HG03521 (cell line): ENCODE measurements at regions not wholly inside any gene's neighbourhood (a gene's known extent, or its start where the extent isn't known, plus 50 kb on each side); places are given as distances from the start of the nearest gene placed in this dataset.

Source experiments
- ATAC-seq: cut with Tn5 transposase; IDR thresholded peaks from one replicate; pipeline ENCODE4 v1.9.1; 2021; ENCODE audit warnings: mild to moderate bottlenecking, moderate library complexity; ENCODE audit not compliant: unreplicated experiment

DNA sequence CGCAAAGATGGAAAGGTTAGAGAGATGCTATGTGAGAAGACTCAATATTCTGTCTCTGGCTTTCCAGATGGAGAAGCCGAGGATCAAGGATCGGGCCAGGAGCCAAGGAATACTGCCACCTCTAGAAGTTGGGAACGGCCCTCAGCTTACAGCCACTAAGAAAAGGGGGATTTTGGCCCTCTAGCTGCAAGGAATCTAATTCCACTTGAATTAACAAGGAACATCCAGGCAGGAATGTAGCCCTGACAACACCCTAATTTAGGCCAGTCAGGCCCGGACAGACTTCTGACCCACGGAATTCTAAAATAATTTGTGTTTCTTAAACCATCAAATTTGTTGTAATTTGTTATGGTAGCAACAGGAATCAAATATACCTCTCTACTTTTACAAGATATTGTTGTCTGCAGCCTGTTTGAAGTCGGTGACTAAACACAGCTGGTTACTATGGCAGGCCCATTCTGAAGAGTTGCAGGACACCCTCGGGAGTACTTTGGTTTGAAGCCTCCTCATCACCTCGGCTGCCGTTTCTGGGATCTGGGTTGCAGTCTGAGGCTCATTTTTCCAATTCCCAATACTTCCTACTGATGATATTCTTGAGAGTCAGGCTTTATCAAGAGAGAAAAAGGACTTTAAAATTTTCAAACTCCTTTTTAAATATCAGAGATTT is 1131.2 kb downstream of the TSN start:
- no peak for ATAC-seq

DNA sequence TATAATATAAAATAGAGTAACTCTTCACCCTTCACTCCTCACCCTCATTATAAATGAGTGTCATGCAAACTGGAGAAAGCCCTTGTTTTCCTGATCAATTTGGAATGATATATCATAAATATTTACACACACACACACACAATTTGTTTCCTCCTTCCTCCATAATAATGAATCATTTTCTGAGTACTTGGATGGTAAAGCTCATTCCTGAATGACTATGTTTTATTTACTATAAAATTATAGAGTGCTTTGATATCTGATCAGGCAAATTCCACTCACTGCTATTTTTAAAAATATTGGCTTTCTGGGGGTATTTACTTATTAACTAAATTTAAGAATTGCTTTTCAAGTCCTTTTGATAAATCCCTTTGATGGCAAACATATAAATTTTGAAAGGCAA is 1125.5 kb upstream of the CNTNAP5 start:
- no peak for ATAC-seq

DNA sequence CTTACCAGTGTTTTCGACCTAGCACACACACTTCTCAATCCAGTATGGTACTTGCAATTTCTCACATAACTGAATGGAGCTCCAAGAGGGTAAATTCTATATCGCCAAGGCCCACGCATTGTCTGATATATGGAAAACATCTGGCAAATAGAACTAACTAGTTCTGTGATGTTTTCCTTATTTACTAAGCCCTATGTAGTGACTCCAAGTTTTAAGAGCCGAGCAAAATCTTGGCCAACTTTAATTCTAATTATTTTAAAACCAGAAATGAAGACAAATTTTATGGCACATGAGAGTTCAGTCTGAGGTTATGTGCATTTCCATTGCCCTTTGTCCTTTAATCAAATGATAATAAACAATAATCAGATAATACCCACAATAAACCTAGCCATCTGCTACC is 1119.7 kb upstream of the CNTNAP5 start:
- no peak for ATAC-seq

DNA sequence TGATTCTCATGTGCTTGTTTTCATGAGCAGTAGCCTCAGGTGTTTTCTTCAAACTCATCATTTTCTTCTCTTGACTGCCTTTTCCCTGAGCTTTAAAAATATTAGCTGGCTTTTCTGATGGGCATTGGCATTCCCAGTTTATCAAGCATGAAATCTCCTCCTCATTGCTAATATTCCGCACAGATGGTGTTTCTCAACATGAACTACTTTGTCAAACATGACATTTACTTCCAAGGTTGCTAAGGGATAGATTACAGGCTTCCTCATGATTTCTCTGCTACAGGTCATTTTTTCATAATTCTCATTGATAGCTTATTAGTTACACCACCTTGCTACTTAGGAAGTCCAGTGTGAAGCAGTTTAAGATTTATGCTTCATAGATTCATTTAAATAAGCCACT is 1116.9 kb upstream of the CNTNAP5 start:
- ATAC-seq = no peak

DNA sequence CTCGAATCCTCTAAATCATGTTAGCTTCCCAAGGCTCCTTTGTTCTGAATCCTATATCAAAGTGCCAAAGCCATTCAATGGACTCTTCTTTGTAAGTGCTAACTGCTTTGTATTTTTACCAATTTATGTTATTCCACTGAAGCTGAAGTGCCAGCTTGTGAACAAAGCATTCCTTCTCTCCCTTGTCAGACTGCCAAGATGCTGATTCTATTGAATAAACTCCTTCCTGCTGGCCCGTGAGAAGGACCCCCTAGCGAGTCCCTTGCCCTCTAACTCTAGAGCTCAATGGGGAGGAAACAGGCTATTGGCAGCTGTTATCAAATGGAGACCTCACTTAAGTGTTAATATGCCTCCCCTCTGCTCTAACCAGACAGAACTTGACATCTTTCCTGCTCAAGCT is 1097.9 kb upstream of the CNTNAP5 start:
- no peak for ATAC-seq

DNA sequence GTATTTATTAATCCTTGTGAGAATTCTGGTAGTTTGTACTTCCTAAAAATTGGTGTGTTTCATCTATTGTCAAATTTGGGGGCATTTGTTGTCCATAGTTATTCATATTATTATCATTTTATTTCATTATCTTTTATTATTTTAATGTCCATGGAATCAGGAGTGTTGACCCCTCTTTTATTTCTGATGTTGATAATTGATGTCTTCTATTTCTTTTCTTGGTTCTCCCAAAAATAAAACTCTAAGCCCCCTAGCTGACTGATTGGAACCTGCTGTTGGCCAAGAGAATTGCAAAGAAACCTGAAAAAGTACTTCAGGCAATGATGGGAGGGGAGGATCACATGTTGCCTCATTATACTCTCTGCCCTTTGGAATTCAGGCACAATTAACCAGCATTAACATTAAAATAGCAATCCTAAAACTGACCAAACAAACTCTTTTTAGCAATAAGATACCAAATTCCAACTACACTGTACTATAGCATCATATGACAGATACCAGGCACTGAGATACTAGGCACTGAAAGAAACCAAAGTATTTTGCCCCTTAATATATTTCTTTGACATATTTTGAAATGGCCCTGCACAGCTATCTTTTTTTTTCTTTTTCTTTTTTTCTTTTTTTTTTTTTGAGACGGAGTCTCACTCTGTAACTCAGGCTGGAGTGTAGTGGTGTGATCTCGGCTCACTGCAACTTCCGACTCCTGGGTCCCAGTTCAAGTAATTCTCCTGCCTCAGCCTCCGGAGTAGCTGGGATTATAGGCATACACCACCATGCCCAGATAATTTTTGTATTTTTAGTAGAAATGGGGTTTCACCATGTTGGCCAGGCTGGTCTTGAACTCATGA is 1097.2 kb upstream of the CNTNAP5 start:
- no peak for ATAC-seq

DNA sequence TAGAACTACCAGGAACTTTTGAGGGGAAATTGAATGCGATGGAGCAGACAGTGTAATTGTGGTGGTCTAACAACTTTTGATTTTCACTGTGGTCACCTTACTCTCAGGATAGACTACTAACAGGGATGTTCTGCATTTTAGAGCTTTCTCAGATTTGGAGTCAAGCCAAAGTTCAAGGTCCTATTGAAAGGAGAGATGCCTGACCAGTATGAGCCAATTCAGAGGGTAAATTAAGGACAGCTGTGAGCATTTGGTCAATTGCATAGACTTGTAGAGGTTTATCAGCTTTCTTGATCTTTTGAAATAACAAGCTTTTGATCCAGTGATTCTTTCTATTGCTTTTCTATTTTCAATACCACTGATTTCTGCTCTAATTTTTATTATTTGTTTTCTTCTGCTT is 1095.7 kb upstream of the CNTNAP5 start:
- ATAC-seq = no peak

DNA sequence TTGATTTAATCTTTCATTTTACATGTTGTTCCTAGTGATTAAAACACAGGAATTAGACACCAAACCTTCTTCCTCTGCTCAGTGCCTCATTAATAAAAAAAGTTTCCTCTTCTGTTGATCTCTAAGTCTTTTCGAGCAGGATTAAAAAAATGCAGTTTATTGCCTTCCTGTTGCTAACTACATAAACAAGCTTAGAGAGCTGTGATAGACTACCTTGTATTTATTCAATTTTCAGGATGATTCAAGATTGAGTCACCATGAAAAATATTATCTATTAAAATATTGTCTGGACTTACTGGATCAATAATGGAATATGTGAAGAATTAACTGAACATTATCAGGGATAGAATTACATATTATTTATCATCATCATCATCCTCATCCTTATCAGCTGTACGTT is 1089.6 kb upstream of the CNTNAP5 start:
- no peak for ATAC-seq

DNA sequence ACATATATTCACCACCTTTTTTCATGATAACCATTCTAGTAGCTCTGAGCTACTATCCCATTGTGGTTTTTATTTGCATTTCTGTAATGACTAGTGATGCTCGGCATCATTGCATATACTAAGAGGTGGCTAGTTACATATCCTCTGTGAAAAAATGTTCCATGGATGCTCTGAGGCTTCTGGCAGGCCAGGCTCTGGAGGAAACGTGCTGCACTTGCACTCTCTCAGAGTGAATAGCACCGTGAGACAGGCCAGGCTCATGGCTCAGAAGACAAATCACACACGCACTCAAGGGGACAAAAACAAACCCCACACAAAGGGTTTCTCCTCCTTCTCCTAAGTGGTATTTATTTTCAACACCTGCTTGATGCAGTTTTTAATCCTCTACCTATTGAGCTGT is 1085.3 kb upstream of the CNTNAP5 start:
- no peak for ATAC-seq

DNA sequence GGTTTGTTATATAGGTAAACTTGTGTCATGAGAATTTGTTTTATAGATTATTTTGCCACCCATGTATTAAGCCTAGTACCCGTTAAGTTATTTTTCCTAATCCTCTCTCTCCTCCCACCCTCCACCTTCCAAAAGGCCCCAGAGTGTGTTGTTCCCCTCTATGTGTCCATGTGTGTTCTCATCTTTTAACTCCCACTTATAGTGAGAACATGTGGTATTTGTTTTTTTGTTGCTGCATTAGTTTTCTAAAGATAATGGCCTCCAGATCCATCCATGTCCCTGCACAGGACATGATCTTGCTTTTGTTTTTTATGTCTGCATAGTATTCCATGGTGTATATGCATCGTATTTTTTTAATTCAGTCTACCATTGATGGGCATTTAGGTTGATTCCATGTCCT is 1075.6 kb upstream of the CNTNAP5 start:
- ATAC-seq = no peak

DNA sequence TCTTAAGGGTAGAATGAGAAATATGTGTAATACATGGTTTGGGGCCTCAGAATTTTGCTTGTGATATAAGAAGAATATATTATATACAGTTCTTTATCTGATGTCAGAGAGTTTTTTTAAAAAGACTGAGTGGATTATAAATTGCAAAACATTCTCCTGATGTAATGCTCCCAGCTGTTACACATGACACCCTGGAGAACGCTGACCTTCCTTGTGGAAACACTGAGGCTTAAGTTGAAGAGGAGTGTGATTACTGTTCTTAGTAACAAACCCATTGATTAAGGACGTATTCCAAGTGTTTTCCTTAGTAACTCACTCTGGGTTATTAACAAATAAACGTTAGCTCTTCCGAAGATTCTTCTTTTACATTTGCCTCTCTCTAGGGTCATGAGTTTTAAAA is 1069.3 kb upstream of the CNTNAP5 start:
- no peak for ATAC-seq

DNA sequence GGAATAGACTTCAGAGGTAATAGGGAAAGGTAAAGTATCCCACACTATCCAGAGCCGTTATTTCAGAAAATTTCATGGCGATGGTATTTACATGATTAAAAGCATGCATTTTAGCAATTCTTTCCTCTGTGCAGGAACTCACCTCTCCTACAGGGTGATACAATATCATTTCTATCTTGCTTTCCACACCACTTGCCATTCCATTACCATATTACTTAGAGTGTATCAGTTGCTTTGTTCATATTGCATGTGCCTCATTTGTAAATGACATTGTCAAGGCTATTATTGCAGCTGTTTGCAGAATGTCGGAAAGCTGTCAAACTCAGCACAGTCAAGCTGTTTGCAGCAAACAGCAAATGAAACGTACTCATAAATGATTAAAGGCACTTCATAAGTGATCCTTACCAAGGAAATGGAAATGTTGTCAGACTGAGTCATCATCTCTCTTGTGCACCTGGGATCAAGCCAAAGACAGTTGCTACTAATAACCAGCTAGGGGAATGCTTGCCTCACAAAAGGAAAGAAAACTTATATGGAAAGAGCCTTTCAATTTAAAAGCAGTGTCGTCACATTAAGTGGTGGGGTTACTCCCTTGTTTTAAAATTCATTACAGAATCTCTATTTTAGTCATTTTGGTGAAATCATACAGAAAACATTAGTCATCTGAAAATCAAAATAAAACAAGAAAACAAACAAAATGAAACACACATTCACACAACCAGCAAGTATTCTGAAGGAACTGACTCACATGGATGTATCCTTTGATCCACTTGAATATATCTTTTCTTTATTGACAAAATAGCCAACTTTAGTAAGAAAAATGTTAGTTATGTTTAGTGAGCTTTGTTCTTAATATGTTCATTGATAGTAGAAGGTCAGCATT is 1064.1 kb upstream of the CNTNAP5 start:
- ATAC-seq = no peak

DNA sequence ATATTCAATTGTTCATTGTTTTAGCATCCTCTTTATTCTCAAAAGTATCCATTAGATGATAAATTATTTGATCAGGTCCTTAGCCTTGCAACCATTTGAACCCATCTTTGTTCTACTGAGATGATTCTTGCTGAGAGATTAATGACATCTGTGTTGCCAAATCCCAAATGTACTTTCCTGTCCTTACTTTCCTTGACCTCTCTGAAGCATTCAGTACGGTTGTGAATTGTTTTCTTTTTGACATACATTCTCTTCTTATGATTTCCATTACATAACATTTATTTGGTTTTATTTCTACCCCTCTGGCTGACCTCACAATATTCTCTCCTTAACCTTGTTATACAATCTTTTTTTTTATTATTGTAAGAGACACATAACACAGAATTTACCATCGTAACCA is 1058.6 kb upstream of the CNTNAP5 start:
- ATAC-seq = no peak

DNA sequence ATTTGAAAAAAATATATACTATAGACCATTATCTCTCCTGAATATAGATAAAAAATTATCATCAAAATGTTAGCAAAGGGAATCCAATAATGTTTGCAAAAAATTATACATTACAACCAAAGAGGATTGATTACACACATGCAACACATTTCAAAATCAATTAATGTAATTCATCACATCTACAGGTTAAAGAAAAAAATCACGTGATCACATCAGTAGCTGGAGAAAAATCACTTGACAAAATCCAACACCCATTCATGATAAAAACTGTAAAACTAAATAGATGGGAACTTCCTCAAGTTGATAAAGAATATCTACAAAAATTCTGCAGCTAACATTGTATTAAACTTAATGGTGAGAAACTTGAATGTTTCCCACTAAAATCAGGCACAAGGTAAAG is 1047.5 kb upstream of the CNTNAP5 start:
- ATAC-seq = no peak

DNA sequence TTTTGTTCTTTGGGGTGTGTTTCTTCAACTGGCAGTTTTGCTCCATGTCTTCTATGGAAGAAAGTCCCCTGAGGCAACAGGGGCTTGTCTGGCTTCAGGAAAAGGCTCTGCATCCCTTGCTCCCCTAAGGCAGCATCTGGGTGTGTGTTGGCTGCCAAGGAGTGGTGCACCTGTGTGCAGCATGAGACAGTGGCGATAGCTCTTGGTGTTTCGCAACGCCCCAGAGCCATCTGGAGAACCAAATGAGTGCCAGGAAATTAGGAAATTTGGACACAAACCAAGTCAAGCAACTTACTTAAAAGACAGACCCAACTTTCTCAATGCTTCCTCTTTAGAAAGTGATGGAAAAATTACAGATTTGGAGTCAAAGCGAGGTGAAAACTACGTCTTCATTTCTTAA is 1044.4 kb upstream of the CNTNAP5 start:
- ATAC-seq = no peak

DNA sequence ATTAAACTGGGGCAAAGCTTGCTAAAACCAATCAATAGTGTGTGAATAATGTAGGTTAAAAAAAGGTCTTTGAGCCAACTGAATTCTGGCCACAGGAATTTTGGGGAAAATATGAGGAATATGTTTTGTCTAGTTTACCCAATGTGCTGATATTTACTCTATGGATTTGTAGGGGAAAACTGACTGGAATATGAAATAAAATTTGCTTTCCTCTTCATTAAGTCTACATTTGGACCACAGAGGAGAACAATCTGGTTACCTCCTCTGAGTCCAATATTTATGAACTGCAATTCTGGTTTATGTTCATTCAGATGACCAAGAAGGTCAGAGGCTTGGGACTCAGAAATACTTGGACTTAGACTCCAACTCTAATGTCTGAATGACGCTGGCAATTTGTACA is 1042.2 kb upstream of the CNTNAP5 start:
- no peak for ATAC-seq

DNA sequence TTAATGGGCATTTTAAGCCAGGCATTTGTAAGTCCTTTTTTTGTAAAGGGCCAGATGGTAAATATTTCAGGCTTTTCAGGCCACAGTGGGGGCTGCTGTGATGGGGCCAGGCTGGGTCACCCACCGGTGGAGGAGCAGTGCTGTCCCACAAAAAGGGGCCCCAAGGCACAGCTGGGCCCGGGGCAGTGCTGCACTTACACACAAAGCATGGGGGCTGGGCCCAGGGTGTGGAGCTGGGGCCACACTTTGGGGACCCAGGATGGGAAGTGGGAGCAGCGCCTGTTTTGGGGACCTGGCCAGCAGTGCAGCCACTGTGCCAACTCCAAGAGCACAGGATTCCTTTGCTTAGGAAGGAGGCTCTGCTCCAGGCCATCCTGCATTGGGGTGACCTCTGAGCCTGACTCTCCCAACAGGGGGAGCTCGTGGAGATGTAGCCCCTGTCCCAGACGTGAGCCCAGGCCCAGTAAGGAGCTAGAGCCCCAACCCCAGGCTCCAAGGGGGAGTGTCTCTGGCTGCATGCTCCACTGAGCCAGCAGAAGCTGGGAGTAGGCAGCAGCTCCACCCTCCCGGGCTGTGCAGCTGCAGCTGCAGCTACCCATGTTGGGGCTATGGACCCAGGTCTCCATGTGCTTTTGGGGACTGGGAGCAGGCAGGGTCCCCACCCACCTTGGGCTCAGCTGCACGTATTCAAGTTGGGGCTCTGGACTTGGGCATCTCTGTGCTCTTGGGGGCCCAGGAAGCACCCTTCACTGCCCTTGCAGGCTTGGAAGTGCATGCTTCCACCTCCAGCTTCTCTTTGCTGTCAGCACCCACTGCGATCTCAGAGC is 1036.5 kb upstream of the CNTNAP5 start:
- ATAC-seq = no peak

DNA sequence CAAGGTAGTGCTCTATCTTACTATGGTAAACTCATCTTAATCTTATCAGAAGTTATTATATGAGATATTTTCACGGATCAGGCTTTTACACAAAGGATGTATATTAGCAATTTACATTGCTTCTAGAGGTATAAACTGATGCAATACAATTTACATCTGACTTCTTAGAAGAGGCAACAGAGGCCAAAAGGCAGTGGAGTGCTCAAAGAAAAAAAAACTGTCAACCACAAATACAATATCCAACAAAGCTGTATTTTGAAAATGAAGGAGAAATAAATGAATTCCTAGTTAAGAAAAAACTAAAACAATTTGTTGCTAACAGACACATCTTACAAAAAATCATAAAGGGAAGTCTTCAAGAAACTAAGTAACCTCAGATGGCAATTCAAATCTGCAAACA is 1031.5 kb upstream of the CNTNAP5 start:
- ATAC-seq = no peak

DNA sequence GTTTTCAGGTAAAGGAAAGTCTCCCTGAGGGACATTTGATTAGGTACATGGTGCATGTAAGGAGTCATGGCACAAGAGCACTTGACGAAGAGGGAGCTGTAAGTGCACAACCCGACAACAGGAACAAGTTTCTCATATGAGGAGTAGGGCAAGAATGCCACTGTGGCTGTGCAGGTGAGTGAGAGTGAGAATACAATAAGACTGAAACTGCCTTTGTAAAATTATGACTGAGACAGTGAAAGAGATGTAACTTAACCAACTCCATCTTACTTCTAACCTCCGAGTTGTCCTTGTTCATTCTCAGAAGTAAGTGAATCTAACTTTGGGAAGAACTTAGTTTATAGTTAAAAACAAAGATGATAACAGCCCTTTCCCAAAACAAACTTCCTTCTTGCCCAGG is 1025.8 kb upstream of the CNTNAP5 start:
- ATAC-seq = no peak

DNA sequence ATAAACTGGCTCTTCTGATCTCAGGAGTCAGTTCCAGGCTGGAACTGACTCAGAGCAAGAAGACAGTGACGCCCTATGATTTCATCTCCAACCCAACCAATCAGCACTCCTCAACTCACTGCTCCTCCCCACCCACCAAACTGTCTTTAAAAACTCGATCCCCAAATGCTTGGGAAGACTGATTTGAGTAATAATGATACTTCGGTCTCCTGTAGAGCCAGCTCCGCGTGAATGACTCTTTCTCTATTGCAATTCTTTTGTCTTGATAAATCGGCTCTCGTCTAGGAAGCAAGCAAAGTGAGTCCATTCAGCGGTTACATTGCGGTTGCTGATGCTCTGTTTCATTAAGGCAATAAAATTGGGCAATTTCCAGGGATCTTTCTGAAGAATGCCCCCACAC is 1025.3 kb upstream of the CNTNAP5 start:
- no peak for ATAC-seq
